ENCODE measurements at regions not wholly inside any gene's neighbourhood (a gene's known extent, or its start where the extent isn't known, plus 50 kb on each side); places are given as distances from the start of the nearest gene placed in this dataset.
"Not testable (repeated sequence)": the region's sequence is repeated elsewhere in the genome, so short reads cannot be mapped to it uniquely, and the experiment has no call there.

GRCh38 chr10:22145873-22146272 is 71.9 kb downstream of the EBLN1 start:
- 86% methylated on average over 2 of the region's 2 CpGs for WGBS
- DNase-seq (ENCODE audit: low spot score); H3K4me3 ChIP-seq (ENCODE audit: low read depth in 1 of 3, low read length in 3 of 3); H3K9ac ChIP-seq (ENCODE audit: low read depth in 1 of 2, low read length in 2 of 2); H3K9me3 ChIP-seq (ENCODE audit: control insufficient read depth in 4 of 4, low read length in 3 of 4); H3K27me3 ChIP-seq (ENCODE audit: control insufficient read depth in 4 of 4, insufficient read depth in 4 of 4, low read length in 3 of 4); H3K27ac ChIP-seq (ENCODE audit: low read depth in 1 of 2, low read length in 2 of 2); H3K36me3 ChIP-seq (ENCODE audit: control insufficient read depth in 4 of 4, insufficient read depth in 3 of 4, low read depth in 1 of 4, low read length in 3 of 4); H3K4me1 ChIP-seq (ENCODE audit: control insufficient read depth in 4 of 4, insufficient read depth in 4 of 4, low read length in 3 of 4): not testable (repeated sequence)

GRCh38 chr10:22137542-22137941 is 80.3 kb downstream of the EBLN1 start:
- Histone ChIP-seq H3K4me1 (ENCODE audit: control insufficient read depth in 4 of 4, insufficient read depth in 4 of 4, low read length in 3 of 4) (peaks cover 0 to 2% (median 0%) of the 10 kb centered on the region in 4 donors), H3K27ac (ENCODE audit: low read depth in 1 of 2, low read length in 2 of 2) (no peak overlapping the region), H3K9me3 (ENCODE audit: control insufficient read depth in 4 of 4, low read length in 3 of 4) (no peaks in the 10 kb centered on the region), H3K9ac (ENCODE audit: low read depth in 1 of 2, low read length in 2 of 2) (no peak overlapping the region), H3K36me3 (ENCODE audit: control insufficient read depth in 4 of 4, insufficient read depth in 3 of 4, low read depth in 1 of 4, low read length in 3 of 4) (no peaks in the 10 kb centered on the region), H3K27me3 (ENCODE audit: control insufficient read depth in 4 of 4, insufficient read depth in 4 of 4, low read length in 3 of 4) (peaks cover 0 to 2% (median 0%) of the 10 kb centered on the region in 4 donors), H3K4me3 (ENCODE audit: low read depth in 1 of 3, low read length in 3 of 3) (no peak overlapping the region)
- no peak for TF ChIP-seq NR2F2 (IDR thresholded peaks at IDR 0.05)
- TF ChIP-seq FOXA2 (IDR thresholded peaks at IDR 0.05) = no peak
- TF ChIP-seq SP1 (IDR thresholded peaks at IDR 0.05) = no peak
- no peak for TF ChIP-seq HNF4A (conservative IDR thresholded peaks at IDR 0.05)
- no peak for DNase-seq (ENCODE audit: low spot score)
- 79% methylated on average over 2 of the region's 2 CpGs for WGBS

GRCh38 chr10:22135591-22135990 is 82.2 kb downstream of the EBLN1 start:
- 77% methylated on average over 9 of the region's 9 CpGs for WGBS
- H3K4me1 ChIP-seq (ENCODE audit: control insufficient read depth in 4 of 4, insufficient read depth in 4 of 4, low read length in 3 of 4) = peaks cover 0 to 2% (median 0%) of the 10 kb centered on the region in 4 donors
- H3K9me3 ChIP-seq (ENCODE audit: control insufficient read depth in 4 of 4, low read length in 3 of 4) = no peaks in the 10 kb centered on the region
- no peak for DNase-seq (ENCODE audit: low spot score)
- H3K27ac ChIP-seq (ENCODE audit: low read depth in 1 of 2, low read length in 2 of 2) = no peak overlapping the region
- H3K9ac ChIP-seq (ENCODE audit: low read depth in 1 of 2, low read length in 2 of 2) = no peak overlapping the region
- TF ChIP-seq MAX (IDR thresholded peaks at IDR 0.05) (no peak), JUND (IDR thresholded peaks at IDR 0.05) (no peak), FOXA1 (IDR thresholded peaks at IDR 0.05) (no peak), REST (IDR thresholded peaks at IDR 0.05) (no peak), TAF1 (conservative IDR thresholded peaks at IDR 0.05) (no peak), HNF4G (IDR thresholded peaks at IDR 0.05) (no peak), CTCF (IDR thresholded peaks at IDR 0.05; ENCODE audit: low read depth, low read length, missing input control) (no peak), ATF3 (IDR thresholded peaks at IDR 0.05) (no peak), NR2F2 (IDR thresholded peaks at IDR 0.05) (no peak), RAD21 (IDR thresholded peaks at IDR 0.05) (no peak), ZBTB33 (IDR thresholded peaks at IDR 0.05) (no peak), EGR1 (IDR thresholded peaks at IDR 0.05; ENCODE audit: low read depth in 2 of 2) (no peak)
- H3K36me3 ChIP-seq (ENCODE audit: control insufficient read depth in 4 of 4, insufficient read depth in 3 of 4, low read depth in 1 of 4, low read length in 3 of 4) = no peaks in the 10 kb centered on the region
- H3K27me3 ChIP-seq (ENCODE audit: control insufficient read depth in 4 of 4, insufficient read depth in 4 of 4, low read length in 3 of 4) = peaks cover 0 to 2% (median 0%) of the 10 kb centered on the region in 4 donors
- no peak overlapping the region for H3K4me3 ChIP-seq (ENCODE audit: low read depth in 1 of 3, low read length in 3 of 3)
